Neural progenitor cell (in vitro differentiated cells): ENCODE measurements at regions not wholly inside any gene's neighbourhood (a gene's known extent, or its start where the extent isn't known, plus 50 kb on each side); places are given as distances from the start of the nearest gene placed in this dataset.

Experiments
- CTCF ChIP-seq: fragments of 200-600 bp; sonication (generic); IDR thresholded peaks from 2 replicates; pipeline ENCODE4 v1.5.1; 2017; ENCODE audit warnings: antibody characterized with exemption, mild to moderate bottlenecking
- EZH2 ChIP-seq: fragments of 200-600 bp; sonication (generic); IDR thresholded peaks from 2 replicates; pipeline ENCODE4 v1.6.1; 2017; ENCODE audit warnings: antibody characterized with exemption, mild to moderate bottlenecking, moderate library complexity
- EZH2phosphoT487 ChIP-seq: fragments of 200-600 bp; sonication (generic); IDR thresholded peaks from 2 replicates; pipeline ENCODE4 v1.6.1; 2017; ENCODE audit warnings: antibody characterized with exemption

- TF ChIP-seq EZH2phosphoT487, result no peak
- no peak for TF ChIP-seq CTCF
- no peak for TF ChIP-seq EZH2
These were observed 195.4 kb upstream of the ARL4C start for GRCh38 chr2:234691968-234692955.
